GM18526 (cell line): ENCODE measurements at regions not wholly inside any gene's neighbourhood (a gene's known extent, or its start where the extent isn't known, plus 50 kb on each side); places are given as distances from the start of the nearest gene placed in this dataset.

Experiments
- POLR2A ChIP-seq: IDR thresholded peaks from 3 replicates; pipeline ENCODE4 v1.6.1; 2011; ENCODE audit not compliant: insufficient read length; ENCODE audit errors: extremely low read depth

DNA sequence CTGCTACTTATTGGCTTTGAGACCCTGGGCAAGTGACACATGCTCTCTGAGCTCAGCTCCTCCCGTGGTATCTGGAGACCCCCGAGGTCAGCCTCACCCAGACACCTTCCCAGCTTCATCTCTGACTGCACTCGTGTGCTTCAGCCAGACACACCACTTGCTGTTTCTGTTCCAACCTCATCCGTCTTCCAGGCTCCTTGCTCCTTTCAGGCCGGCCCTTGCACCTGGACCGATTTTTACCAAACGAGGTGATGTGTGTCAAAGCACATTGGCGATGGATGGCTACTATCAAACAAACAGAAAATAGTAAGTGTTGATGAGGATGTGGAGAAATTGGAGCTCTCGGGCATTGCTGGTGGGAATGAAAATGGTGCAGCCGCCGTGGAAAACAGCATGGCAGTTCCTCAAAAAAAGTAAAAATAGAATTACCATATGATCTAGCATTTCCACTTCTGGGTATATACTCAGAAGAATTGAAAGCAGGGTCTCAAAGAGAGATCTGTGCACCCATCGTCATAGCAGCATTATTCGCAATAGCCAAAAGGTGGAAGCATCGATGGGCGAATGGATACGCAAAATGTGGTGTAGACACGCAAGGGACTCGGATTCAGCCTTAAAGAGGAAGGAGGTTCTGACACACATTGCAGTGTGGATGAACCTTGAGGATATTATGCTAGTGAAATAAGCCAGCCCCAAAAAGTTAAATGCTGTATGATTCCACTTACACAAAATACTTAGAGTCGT lies 96.1 kb upstream of the IER5L start:
- TF ChIP-seq POLR2A, result no peak

DNA sequence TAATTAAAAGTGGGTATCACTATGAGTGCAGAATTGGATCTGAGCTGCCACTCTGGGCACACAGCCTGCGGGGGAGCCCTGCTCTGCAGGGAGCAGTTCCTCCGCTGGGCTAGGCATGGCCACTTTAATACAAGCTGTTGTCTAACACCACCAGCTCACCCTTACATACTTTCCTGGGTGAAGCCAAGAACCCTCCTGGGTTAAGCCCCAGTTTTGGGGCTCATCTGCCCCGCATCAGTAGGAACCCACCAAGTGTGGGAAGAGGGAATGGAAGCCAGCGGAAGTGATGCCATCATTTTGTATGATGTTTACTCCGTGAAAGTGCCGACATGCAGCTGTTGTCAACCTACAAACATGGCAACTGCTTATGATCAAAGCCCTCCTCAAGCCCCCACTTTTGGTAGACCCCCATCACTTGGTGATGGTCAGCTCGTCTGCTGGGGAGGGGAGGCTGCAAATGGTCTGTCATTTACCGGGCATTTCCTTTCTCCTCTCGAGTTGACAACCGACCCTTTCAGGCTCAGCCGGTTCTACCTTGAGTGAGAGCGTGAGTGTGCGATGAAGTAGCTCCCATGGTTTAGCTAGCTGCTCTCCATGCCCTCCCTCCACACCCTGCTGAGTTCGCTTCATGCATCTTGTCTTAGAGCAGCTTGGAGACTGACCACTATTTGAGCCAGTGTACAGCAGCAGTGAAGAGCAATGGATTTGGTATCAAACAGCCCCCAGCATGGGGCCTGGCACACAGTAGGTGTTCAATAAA lies 95.3 kb upstream of the IER5L start:
- no peak for TF ChIP-seq POLR2A

DNA sequence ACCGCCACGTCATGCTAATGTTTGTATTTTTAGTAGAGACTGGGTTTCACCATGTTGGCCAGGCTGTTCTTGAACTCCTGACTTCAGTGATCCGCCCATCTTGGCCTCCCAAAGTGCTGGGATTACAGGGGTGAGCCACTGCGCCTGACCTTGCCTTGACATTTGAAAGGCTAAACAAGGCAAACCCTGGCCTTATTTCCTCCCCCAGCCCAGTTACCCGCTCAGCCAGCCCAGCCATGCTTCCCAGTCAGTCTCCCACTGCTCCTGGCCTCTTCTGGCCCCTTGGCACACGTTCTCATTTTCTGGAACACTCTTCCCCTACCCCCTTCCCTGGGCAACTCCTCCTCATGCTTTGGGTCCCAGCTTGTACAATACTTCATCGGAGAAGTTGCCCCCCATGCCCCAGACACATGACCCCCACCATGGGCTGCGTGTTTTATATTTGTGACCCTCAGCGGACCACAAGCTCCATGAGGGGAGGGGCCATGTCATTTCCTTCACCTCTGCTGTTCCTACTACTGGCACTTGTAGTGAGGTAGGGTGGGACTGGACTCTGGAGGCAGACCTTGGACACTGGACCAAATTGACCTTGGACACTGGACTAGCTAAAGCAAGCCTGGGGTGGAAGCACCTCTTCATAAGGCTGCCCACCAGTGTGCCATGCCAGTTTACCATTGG lies 94.4 kb upstream of the IER5L start:
- no peak for TF ChIP-seq POLR2A

DNA sequence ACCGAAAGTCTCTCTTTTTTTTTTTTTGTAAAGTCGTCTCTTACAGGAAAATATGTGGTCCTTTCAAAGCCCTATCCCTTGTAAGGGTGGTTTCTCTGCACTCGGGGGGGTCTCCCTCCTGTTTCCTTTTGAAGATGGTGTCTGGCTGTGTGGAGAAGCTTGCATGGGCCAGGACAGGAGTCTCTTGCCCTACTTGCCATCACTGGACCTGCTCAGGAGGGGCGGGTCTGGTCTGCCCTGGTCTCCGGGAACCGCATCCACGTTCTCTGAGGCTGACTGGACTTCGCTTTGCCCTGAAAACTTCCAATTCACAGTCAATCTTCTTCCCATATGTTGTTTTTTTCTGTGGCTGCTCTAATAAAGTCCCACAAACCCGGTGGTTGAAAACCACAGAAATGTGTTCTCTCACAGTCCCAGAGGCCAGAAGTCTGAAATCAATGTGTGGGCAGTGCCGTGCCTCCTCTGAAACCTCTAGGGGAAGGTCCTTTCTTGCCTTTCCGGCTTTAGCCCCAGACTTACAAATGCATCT lies 92.9 kb upstream of the IER5L start:
- no peak for TF ChIP-seq POLR2A

DNA sequence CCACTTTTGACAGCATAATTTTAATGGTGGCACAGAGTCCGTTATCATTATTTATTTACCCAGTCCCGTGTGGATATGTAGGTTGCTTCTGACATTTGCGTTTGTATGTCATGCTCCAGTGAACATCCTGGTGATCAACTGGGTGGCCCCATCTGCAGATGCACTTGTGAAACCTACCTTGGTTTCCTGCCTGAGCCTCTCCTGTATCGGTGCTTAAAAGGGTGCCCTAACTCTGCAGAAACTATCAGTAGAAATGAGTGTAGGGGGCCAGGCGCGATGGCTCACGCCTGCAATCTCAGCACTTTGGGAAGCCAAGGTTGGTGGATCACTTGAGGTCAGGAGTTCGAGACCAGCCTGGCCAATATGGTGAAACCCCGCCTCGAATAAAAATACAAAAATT lies 92.1 kb upstream of the IER5L start:
- no peak for TF ChIP-seq POLR2A

DNA sequence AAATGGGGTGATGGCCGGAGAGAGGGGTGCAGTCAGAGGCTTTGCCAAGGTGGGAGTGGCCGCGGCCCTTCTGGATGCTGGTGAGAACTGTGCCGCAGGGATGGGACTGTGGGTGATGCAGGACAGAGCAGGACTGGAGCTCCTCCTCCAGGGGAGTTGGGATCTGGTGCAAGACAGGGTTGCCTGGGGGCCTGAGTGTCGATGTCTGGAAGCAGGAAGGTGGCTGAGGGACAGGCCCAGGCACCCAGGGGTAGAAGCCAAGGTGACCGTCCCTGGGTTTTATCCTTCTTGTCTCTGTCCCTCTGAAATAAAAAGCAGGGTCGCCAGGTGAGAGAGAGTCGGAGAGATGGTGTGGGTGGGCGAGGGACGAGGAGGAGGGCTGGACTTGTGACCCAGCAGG lies 89.1 kb upstream of the IER5L start:
- TF ChIP-seq POLR2A, result no peak

DNA sequence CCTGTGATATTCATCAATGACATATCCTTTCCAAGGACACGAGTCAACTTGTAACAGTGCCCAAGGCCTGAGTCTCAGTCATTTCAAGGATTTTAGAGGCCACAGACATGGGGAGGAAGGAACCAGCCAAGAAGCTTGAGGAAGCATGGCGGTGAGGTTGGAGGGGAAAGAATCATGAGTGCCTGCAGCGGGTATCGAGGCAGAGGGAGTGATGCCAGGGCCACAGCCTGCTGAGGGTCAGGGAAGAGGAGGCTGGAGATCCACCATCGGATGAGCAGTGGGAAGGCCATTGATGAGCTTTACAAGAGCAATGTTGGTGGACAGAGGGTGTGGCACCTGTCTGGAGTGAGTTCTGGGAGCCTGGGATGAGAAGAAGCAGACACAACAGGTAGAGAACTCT lies 88.5 kb upstream of the IER5L start:
- no peak for TF ChIP-seq POLR2A

DNA sequence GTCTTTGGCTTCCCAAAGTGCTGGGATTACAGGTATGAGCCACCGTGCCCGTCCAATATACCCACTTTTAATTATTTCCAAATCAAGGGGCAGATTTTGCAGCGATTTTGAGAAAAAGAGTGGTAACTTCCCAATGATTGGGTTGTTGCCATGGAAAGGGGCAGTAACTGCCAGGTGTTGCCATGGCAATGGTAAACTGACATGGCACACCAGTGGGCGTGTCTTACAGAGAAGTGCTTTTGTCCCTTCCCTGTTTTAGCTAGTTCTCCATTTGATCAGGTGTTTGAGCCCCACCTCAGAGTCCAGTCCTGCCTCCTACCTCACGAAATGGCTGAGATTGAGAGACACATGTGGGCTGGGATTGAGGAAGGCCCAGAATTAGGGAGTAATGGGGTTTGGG lies 86.3 kb upstream of the IER5L start:
- no peak for TF ChIP-seq POLR2A

DNA sequence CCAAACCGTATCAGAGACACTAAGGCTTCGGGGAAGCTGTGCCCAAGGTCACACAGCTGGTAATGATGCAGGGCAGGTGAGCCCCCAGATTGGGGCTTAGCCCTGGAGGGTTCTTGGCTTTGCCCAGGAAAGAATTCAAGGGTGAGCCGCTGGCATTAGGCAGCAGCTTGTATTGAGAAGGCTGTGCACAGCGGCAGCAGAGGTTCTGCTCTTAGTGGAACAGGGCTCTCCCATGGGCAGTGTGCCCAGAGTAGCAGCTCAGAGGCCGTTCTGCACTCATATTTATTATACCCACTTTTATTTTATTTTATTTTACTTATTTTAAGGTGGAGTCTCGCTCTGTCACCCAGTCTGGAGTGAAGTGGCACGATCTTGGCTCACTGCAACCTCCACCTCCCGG lies 85.8 kb upstream of the IER5L start:
- TF ChIP-seq POLR2A, result no peak

DNA sequence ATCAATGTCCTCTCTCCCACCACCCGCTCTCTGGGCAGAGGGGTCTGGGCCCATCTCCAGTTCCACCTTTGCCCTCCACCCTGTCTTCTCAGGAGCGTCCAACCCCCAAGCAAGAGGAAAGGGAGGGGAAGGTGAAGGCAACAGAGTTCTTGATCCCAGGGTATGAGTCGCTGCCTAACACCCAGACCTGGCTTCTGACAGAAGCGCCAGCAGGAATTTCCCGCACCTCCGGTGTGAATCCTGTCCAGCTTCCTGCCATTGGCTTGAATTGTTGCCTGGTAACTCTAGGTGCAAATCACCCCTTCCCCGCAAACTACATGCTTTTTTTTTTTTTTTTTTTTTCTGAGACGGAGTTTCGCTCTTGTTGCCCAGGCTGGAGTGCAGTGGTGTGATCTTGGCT lies 84.2 kb upstream of the IER5L start:
- no peak for TF ChIP-seq POLR2A

DNA sequence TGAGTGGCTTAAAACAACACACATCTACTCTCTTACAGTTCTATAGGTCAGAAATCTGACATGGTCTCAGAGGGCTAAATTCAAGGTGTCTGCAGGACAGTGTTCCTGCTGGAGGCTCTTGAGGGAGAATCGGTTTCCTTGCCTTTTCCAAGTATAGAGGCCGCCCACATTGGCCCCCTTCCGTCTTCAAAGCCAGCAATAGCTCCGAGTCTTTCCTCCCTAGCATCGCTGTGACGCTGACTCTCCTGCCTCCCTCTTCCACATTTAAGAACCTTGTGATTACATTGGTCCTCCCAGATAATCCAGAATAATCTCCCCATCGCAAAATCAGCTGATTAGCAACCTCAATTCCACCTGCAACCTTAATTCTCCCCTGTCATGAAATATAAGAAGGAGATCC lies 81.3 kb upstream of the IER5L start:
- TF ChIP-seq POLR2A, result no peak

DNA sequence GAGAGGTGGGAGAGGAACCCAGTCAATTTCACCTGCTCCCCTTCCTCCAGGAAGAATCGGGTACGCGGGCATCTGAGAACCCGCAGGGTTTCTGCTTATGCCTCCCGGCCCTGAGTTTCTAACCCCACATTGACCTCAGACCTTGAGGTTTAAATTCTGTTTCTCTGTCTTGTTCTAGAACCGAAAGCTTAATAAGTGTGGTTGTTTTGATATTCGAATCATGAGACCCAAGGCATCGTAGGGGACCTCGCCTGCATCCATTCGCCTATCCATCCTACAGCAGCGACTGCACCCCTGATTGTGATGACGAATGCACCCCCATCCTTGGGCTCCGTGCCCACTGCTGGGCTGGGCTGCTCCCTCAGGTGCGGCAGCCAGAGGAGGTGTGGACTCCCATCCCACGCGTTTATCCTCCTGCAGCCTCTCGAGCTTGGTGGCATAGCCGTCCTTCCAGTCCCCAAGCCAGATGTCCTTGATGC lies 80.8 kb upstream of the IER5L start:
- no peak for TF ChIP-seq POLR2A

DNA sequence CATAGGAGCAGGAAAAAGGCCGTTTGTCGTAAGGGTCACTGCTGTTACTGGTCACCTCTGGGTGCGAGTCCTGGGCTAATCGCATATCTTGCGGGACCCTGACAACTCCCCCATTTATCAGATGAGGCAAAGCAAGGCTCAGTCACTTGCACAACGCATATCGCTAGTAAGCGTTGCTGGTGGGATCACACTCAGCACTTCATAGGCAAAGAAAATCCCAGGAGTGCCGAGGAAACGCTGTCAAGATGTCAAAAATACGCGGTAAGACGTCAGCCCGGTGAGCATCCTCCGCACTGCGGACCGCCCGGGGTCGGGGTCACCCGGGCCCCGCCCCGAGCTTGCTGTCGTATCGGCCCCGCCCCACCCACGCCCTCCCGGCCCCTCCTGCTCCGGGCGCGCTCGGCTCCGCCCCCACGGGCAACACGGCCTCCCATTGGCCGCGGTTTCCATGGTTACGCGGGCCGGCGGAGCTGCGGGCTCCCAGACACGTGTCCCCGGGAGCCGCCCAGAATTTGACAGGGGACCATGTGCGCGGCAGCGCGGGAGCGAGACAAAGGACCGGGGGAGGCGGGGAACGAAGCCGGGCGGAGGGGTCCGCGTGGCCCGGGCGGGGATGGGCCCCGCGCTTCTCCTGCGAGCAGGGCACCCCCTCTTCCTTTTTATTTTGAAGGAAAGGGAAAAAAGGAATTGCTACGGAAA lies 80.2 kb upstream of the IER5L start:
- no peak for TF ChIP-seq POLR2A

DNA sequence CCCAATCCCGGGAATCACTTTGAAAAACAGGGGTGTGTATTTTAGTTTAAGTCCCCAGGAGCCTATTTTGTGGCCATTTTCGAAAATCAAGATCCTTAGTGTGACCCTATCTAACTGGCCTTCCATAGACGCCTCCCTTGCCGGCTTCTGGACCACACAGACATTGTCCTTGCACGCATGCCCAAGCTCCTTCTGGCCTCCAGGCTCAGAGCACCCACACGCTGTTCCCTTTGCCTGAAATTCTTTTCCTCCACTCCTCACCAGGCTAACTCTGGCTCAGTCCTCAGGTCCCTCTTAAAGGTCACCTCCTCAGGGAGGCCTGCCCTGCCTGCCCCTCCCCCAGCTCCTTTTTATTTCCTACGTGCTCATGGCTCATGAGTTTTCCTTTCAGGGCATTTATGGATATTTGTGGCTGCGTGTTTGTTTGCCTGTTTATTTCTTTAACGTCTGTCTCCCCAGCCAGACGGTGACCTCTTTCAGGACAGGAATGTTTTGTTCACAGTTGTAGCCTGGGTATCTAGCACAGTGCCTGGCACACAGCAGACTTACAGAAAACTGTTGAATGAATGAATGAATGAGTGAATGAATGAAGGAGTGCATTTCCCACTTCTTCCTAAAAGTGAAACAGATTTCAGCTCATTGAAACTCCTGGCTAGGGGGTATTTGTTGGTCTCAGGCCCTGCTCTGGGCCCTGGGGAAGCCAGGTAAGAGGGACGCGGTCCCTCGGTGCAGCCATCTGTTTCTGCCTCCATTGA lies 79.1 kb upstream of the IER5L start:
- no peak for TF ChIP-seq POLR2A
